SK-N-SH treated with all-trans-retinoic acid at 6 μM for 48 hours (cell line): ENCODE measurements at regions not wholly inside any gene's neighbourhood (a gene's known extent, or its start where the extent isn't known, plus 50 kb on each side); places are given as distances from the start of the nearest gene placed in this dataset.

Experiments
- BACH2 ChIP-seq: fragments of 250-450 bp; sonication (Bioruptor Pico); IDR thresholded peaks from 2 replicates; pipeline ENCODE4 v1.9.0; 2021; ENCODE audit warnings: mild to moderate bottlenecking, borderline replicate concordance
- CSDC2 ChIP-seq: fragments of 250-450 bp; sonication (Bioruptor Pico); IDR thresholded peaks from 2 replicates; pipeline ENCODE4 v1.5.0; 2020; ENCODE audit warnings: mild to moderate bottlenecking, moderate library complexity
- TOX ChIP-seq: fragments of 250-450 bp; sonication (Bioruptor Pico); IDR thresholded peaks from 2 replicates; pipeline ENCODE4 v1.8.0; 2021; ENCODE audit warnings: mild to moderate bottlenecking, moderate library complexity, borderline replicate concordance
- TF ChIP-seq, protein P1 (sequence below): fragments of 250-450 bp; sonication (Bioruptor Pico); IDR thresholded peaks from 2 replicates; pipeline ENCODE4 v1.8.0; 2020; ENCODE audit warnings: mild to moderate bottlenecking, moderate library complexity, borderline replicate concordance
- TF ChIP-seq, protein P2 (sequence below): fragments of 250-450 bp; sonication (Bioruptor Pico); IDR thresholded peaks from 2 replicates; pipeline ENCODE4 v1.5.1; 2020; ENCODE audit warnings: low read depth, mild to moderate bottlenecking, moderate library complexity

DNA sequence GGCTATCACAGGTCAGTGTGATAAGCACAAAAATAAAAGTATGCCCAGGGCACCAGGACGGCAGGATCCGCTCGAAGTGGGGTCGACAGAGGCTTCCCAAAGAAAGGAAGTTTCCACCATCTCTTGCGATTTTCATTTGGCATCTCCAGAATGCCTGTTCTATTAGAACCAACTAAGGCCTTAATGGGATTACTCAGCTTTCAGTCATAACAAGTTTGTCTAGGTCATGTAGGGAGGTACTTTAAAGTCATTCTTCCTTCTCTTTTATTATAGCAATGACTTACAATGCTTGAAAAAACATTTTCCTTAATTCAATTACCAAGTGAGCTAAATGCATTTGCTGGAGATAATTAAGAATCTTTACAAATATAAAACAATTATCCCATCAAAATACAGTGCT is 83.6 kb upstream of the DIO3 start:
- no peak for TF ChIP-seq TOX (CRISPR knock-in tag)
- TF ChIP-seq, protein P1, sequence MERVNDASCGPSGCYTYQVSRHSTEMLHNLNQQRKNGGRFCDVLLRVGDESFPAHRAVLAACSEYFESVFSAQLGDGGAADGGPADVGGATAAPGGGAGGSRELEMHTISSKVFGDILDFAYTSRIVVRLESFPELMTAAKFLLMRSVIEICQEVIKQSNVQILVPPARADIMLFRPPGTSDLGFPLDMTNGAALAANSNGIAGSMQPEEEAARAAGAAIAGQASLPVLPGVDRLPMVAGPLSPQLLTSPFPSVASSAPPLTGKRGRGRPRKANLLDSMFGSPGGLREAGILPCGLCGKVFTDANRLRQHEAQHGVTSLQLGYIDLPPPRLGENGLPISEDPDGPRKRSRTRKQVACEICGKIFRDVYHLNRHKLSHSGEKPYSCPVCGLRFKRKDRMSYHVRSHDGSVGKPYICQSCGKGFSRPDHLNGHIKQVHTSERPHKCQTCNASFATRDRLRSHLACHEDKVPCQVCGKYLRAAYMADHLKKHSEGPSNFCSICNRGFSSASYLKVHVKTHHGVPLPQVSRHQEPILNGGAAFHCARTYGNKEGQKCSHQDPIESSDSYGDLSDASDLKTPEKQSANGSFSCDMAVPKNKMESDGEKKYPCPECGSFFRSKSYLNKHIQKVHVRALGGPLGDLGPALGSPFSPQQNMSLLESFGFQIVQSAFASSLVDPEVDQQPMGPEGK, result no peak
- TF ChIP-seq BACH2, result no peak
- no peak for TF ChIP-seq CSDC2
- TF ChIP-seq, protein P2, sequence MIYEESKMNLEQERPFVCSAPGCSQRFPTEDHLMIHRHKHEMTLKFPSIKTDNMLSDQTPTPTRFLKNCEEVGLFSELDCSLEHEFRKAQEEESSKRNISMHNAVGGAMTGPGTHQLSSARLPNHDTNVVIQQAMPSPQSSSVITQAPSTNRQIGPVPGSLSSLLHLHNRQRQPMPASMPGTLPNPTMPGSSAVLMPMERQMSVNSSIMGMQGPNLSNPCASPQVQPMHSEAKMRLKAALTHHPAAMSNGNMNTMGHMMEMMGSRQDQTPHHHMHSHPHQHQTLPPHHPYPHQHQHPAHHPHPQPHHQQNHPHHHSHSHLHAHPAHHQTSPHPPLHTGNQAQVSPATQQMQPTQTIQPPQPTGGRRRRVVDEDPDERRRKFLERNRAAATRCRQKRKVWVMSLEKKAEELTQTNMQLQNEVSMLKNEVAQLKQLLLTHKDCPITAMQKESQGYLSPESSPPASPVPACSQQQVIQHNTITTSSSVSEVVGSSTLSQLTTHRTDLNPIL (CRISPR knock-in tag), result no peak
